Hepatocyte (in vitro differentiated cells): ENCODE measurements at regions not wholly inside any gene's neighbourhood (a gene's known extent, or its start where the extent isn't known, plus 50 kb on each side); places are given as distances from the start of the nearest gene placed in this dataset.

ENCODE experiments used
- CTCF ChIP-seq: fragments of 200-600 bp; sonication (generic); IDR thresholded peaks from 2 replicates; pipeline ENCODE4 v1.5.1; 2016; ENCODE audit warnings: antibody characterized with exemption, mild to moderate bottlenecking; ENCODE audit not compliant: poor library complexity
- EZH2phosphoT487 ChIP-seq: fragments of 200-600 bp; sonication (generic); IDR thresholded peaks from one replicate; pipeline ENCODE4 v1.6.1; 2018; ENCODE audit warnings: antibody characterized with exemption, mild to moderate bottlenecking, low read depth, moderate library complexity; ENCODE audit not compliant: unreplicated experiment, severe bottlenecking

GRCh38 chr6:120077489-120077888 is 727.9 kb upstream of the MAN1A1 start:
- peak; percentile 51 for TF ChIP-seq CTCF
- TF ChIP-seq EZH2phosphoT487: no peak
